MM.1S (cell line): ENCODE measurements at regions not wholly inside any gene's neighbourhood (a gene's known extent, or its start where the extent isn't known, plus 50 kb on each side); places are given as distances from the start of the nearest gene placed in this dataset.
"Not testable (repeated sequence)": the region's sequence is repeated elsewhere in the genome, so short reads cannot be mapped to it uniquely, and the experiment has no call there.

Source experiments
- DNase-seq: peaks from one replicate; pipeline ENCODE4 v3.0.0-alpha.2; 2015
- H2AFZ ChIP-seq: fragments of 300-600 bp; sonication (generic); 2 replicates; pipeline ENCODE4 v1.6.0; 2016; ENCODE audit warnings: antibody characterized with exemption, low read length
- H3F3A ChIP-seq: fragments of 300-600 bp; sonication (generic); 2 replicates; pipeline ENCODE4 v1.6.1; 2016; ENCODE audit warnings: mild to moderate bottlenecking, antibody characterized with exemption, low read length, moderate library complexity, mixed read lengths; ENCODE audit not compliant: insufficient read depth
- H3K27ac ChIP-seq: fragments of 300-600 bp; sonication (generic); 2 replicates; pipeline ENCODE4 v1.5.1; 2016; ENCODE audit warnings: mild to moderate bottlenecking, low read length
- H3K27me3 ChIP-seq: fragments of 300-600 bp; sonication (generic); replicated peaks from 2 replicates; pipeline ENCODE4 v1.6.0; 2016; ENCODE audit warnings: low read length; ENCODE audit not compliant: insufficient read depth
- H3K36me3 ChIP-seq: fragments of 300-600 bp; sonication (generic); replicated peaks from 2 replicates; pipeline ENCODE4 v1.6.1; 2016; ENCODE audit warnings: mild to moderate bottlenecking, low read length, mixed read lengths; ENCODE audit not compliant: insufficient read depth
- H3K4me1 ChIP-seq: fragments of 300-600 bp; sonication (generic); 2 replicates; pipeline ENCODE4 v1.6.1; 2016; ENCODE audit warnings: low read length, mixed read lengths
- H3K4me2 ChIP-seq: fragments of 300-600 bp; sonication (generic); 2 replicates; pipeline ENCODE4 v1.6.0; 2016; ENCODE audit warnings: low read depth, low read length
- H3K4me3 ChIP-seq: fragments of 300-600 bp; sonication (generic); 2 replicates; pipeline ENCODE4 v1.5.1; 2016; ENCODE audit warnings: low read length, mixed read lengths
- H3K79me2 ChIP-seq: fragments of 300-600 bp; sonication (generic); 2 replicates; pipeline ENCODE4 v1.6.1; 2016; ENCODE audit warnings: mixed run types, low read length, mixed read lengths
- H3K9ac ChIP-seq: fragments of 300-600 bp; sonication (generic); 2 replicates; pipeline ENCODE4 v1.6.1; 2016; ENCODE audit warnings: low read length, mixed read lengths
- H3K9me2 ChIP-seq: fragments of 300-600 bp; sonication (generic); replicated peaks from 2 replicates; pipeline ENCODE4 v1.6.1; 2016; ENCODE audit warnings: mild to moderate bottlenecking, low read length, mixed read lengths; ENCODE audit not compliant: insufficient read depth
- H3K9me3 ChIP-seq: fragments of 300-600 bp; sonication (generic); replicated peaks from 2 replicates; pipeline ENCODE4 v1.6.1; 2016; ENCODE audit warnings: mild to moderate bottlenecking, low read length, mixed read lengths; ENCODE audit not compliant: insufficient read depth
- H4K20me1 ChIP-seq: fragments of 300-600 bp; sonication (generic); 2 replicates; pipeline ENCODE4 v1.6.1; 2016; ENCODE audit warnings: mild to moderate bottlenecking, low read length, moderate library complexity, mixed read lengths; ENCODE audit not compliant: insufficient read depth
- CTCF ChIP-seq: fragments of 300-600 bp; sonication (generic); IDR thresholded peaks from 2 replicates; pipeline ENCODE4 v1.5.1; 2016; ENCODE audit warnings: antibody characterized with exemption, low read length, mixed read lengths
- EZH2 ChIP-seq: fragments of 300-600 bp; sonication (generic); optimal IDR thresholded peaks from 2 replicates; pipeline ENCODE3; 2017; ENCODE audit warnings: low read depth, mild to moderate bottlenecking, antibody characterized with exemption, low read length, mixed read lengths
- EZH2phosphoT487 ChIP-seq: fragments of 300-600 bp; sonication (generic); IDR thresholded peaks from 2 replicates; pipeline ENCODE4 v1.6.1; 2018; ENCODE audit warnings: antibody characterized with exemption, low read length

GRCh38 chr3:164007765-164008164 is 1070.5 kb downstream of the SI start:
- Histone ChIP-seq H3K4me2 (no peak overlapping the region), H3K4me3 (no peak overlapping the region), H3K9me2 (no peaks in the 10 kb centered on the region), H3K9me3 (no peaks in the 10 kb centered on the region), H3K36me3 (no peaks in the 10 kb centered on the region), H3K79me2 (no peaks in the 10 kb centered on the region), H3F3A (no peaks in the 10 kb centered on the region), H2AFZ (no peak overlapping the region), H4K20me1 (no peaks in the 10 kb centered on the region), H3K27ac (no peak overlapping the region), H3K27me3 (no peaks in the 10 kb centered on the region), H3K9ac (no peak overlapping the region), H3K4me1 (no peaks in the 10 kb centered on the region)
- DNase-seq: no peak
- no peak for TF ChIP-seq EZH2phosphoT487
- no peak for TF ChIP-seq EZH2

- Histone ChIP-seq H3K4me1 (no peaks in the 10 kb centered on the region), H3K27me3 (no peaks in the 10 kb centered on the region), H3K36me3 (no peaks in the 10 kb centered on the region), H3K79me2 (no peaks in the 10 kb centered on the region), H3F3A (no peaks in the 10 kb centered on the region), H2AFZ (no peak overlapping the region), H3K4me3 (no peak overlapping the region), H4K20me1 (no peaks in the 10 kb centered on the region), H3K9ac (no peak overlapping the region), H3K27ac (no peak overlapping the region), H3K9me2 (no peaks in the 10 kb centered on the region), H3K4me2 (no peak overlapping the region), H3K9me3 (no peaks in the 10 kb centered on the region)
- no peak for DNase-seq
- TF ChIP-seq EZH2 (no peak), CTCF (no peak), EZH2phosphoT487 (no peak)
These were observed 1074.1 kb downstream of the SI start for GRCh38 chr3:164004205-164004604.

GRCh38 chr3:164003016-164003415 is 1075.3 kb downstream of the SI start:
- not testable (repeated sequence) for DNase-seq, H3K4me1 ChIP-seq, H3K4me3 ChIP-seq, H3K79me2 ChIP-seq, H3K9me2 ChIP-seq, H4K20me1 ChIP-seq, H2AFZ ChIP-seq, H3K27ac ChIP-seq, H3K4me2 ChIP-seq, H3K9ac ChIP-seq, H3F3A ChIP-seq, H3K36me3 ChIP-seq, H3K9me3 ChIP-seq, H3K27me3 ChIP-seq

- H3K9ac ChIP-seq: no peak overlapping the region
- no peaks in the 10 kb centered on the region for H3F3A ChIP-seq
- no peak overlapping the region for H3K27ac ChIP-seq
- H3K9me3 ChIP-seq: no peaks in the 10 kb centered on the region
- no peak overlapping the region for H3K4me3 ChIP-seq
- no peak for TF ChIP-seq EZH2
- no peak for TF ChIP-seq CTCF
- TF ChIP-seq EZH2phosphoT487: no peak
- no peak overlapping the region for H2AFZ ChIP-seq
- H3K36me3 ChIP-seq: no peaks in the 10 kb centered on the region
- H3K27me3 ChIP-seq: no peaks in the 10 kb centered on the region
- H3K4me2 ChIP-seq: no peak overlapping the region
- H4K20me1 ChIP-seq: no peaks in the 10 kb centered on the region
- DNase-seq: no peak
- no peaks in the 10 kb centered on the region for H3K4me1 ChIP-seq
- H3K9me2 ChIP-seq: no peaks in the 10 kb centered on the region
- H3K79me2 ChIP-seq: no peaks in the 10 kb centered on the region
These were observed 1094.4 kb downstream of the SI start for GRCh38 chr3:163983940-163984339.
